NB4 (cell line): ENCODE measurements at regions not wholly inside any gene's neighbourhood (a gene's known extent, or its start where the extent isn't known, plus 50 kb on each side); places are given as distances from the start of the nearest gene placed in this dataset.

ENCODE experiments used
- MYC ChIP-seq: IDR thresholded peaks from 2 replicates; pipeline ENCODE4 v1.6.1; 2011; ENCODE audit warnings: low read depth, low read length
- TF ChIP-seq, protein P1 (sequence below): IDR thresholded peaks from one replicate; pipeline ENCODE4 v1.5.1; 2012; ENCODE audit warnings: low read depth, low read length
- TF ChIP-seq, protein P2 (sequence below): IDR thresholded peaks from 2 replicates; pipeline ENCODE4 v1.6.1; 2011; ENCODE audit warnings: low read depth, low read length

DNA sequence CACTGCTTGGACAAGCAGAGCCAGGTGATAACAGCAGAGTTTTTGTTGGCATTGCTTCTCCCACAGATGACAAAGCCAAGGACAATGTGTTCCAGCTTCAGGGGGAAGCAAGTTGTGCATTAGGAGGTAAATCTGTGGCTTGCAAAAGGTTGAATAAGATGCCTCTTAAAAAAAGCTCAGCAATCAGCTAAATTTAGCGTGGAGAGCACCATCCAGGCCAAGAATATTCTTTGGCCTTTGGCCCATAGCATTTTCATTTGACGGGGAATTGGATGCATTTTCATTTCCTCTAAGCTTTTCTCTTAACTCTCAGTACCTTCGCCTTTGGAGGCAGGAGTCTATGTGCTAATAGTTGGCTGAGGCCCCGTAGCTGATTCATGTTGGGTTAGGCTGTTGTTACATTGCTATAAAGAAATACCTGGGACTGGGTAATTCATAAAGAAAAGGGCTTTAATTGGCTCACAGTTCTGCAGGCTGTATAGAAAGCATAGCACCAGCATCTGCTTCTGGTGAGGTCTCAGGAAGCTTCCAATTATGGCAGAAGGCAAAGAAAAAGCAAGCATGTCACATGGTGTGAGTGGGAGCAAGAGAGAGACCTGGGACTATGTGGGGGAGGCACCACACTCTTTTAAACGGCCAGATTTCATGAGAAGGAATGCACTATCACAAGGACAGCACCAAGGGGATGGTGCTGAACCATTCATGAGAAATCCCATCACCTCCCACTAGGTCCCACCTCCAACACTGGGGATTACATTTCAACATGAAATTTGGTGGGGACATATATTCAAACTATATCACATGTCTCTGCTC is 350.1 kb upstream of the C11orf87 start:
- TF ChIP-seq MYC, result no peak
- TF ChIP-seq, protein P1, sequence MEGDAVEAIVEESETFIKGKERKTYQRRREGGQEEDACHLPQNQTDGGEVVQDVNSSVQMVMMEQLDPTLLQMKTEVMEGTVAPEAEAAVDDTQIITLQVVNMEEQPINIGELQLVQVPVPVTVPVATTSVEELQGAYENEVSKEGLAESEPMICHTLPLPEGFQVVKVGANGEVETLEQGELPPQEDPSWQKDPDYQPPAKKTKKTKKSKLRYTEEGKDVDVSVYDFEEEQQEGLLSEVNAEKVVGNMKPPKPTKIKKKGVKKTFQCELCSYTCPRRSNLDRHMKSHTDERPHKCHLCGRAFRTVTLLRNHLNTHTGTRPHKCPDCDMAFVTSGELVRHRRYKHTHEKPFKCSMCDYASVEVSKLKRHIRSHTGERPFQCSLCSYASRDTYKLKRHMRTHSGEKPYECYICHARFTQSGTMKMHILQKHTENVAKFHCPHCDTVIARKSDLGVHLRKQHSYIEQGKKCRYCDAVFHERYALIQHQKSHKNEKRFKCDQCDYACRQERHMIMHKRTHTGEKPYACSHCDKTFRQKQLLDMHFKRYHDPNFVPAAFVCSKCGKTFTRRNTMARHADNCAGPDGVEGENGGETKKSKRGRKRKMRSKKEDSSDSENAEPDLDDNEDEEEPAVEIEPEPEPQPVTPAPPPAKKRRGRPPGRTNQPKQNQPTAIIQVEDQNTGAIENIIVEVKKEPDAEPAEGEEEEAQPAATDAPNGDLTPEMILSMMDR, result no peak
- TF ChIP-seq, protein P2, sequence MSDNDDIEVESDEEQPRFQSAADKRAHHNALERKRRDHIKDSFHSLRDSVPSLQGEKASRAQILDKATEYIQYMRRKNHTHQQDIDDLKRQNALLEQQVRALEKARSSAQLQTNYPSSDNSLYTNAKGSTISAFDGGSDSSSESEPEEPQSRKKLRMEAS, result no peak
